GM12875 (cell line): ENCODE measurements at regions not wholly inside any gene's neighbourhood (a gene's known extent, or its start where the extent isn't known, plus 50 kb on each side); places are given as distances from the start of the nearest gene placed in this dataset.

ENCODE experiments used
- H3K4me3 ChIP-seq: one replicate; pipeline ENCODE4 v1.5.1; 2011; ENCODE audit warnings: low read depth, low read length, control low read depth
- CTCF ChIP-seq: IDR thresholded peaks from 2 replicates; pipeline ENCODE4 v1.5.1; 2011; ENCODE audit warnings: low read depth, mild to moderate bottlenecking, control low read depth, inconsistent platforms, low read length, moderate library complexity, borderline replicate concordance; ENCODE audit not compliant: insufficient read depth

GRCh38 chr6:56334937-56335336 lies 87.6 kb upstream of the COL21A1 start:
- H3K4me3 ChIP-seq = no peak overlapping the region
- TF ChIP-seq CTCF = no peak

GRCh38 chr6:56329271-56330050 lies 82.1 kb upstream of the COL21A1 start:
- no peak overlapping the region for H3K4me3 ChIP-seq
- TF ChIP-seq CTCF = no peak

GRCh38 chr6:56328728-56329090 lies 81.3 kb upstream of the COL21A1 start:
- TF ChIP-seq CTCF = no peak
- no peak overlapping the region for H3K4me3 ChIP-seq

- no peak overlapping the region for H3K4me3 ChIP-seq
- no peak for TF ChIP-seq CTCF
Observed at GRCh38 chr6:56327946-56328727, 80.8 kb upstream of the COL21A1 start.

DNA sequence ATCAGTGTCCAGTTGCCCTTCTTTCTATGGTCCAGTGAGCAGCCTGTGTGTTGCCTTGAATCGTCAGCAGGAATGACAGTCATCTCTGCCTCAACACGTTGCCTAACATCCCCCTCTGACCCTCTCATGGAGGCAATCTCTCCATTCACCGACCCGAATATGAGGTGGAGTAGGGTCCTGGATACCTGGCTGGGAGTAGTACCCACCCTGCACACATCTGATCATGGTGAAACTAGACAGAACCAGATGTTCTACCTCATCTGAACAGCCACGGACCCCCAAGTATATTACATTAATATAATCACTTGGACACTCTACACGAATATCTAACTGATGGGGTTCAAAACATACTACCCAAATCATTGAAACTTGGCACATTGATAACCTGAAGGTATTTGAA lies 77.0 kb upstream of the COL21A1 start:
- no peak overlapping the region for H3K4me3 ChIP-seq
- no peak for TF ChIP-seq CTCF

- no peak overlapping the region for H3K4me3 ChIP-seq
- TF ChIP-seq CTCF = no peak
Observed at GRCh38 chr6:56318851-56319250, 71.5 kb upstream of the COL21A1 start.

DNA sequence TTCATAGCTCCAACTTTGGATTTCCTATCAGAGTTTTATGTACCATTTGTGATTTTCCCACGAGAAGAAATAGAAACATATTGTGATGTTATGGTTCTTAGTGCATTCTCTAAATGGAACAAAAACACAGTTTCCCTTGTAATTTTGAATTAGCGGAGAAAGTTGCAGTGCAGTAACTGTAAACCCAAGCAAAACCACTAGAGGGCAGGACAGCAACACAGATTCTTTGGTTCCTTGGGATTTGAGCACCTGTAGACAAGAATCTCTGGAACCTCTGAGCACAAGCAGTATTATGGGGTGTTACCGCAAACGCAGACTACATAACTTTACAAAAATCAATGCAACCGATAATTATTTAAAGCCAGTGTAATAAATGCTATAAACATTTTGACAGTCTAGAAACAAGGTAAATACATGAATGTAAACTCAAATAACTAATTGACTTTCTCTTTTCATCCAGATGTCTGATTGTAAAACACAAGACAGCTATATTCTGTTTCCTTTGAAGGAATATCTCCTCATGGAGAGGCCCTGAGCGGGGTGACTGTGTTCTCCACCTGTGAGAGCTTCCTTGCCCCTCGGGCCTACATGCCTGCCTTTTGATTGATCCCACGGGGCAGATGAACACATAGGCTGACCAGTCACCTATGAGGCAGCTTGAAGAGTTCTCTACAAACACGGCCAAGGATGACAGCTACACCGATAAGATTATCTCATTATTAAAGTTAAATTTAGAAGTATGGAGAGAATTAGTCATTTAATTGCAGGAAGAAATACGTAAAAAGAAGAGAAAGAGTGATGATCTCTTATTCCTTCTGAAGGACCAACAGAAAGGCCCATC lies 67.5 kb upstream of the COL21A1 start:
- peak; percentile 73 for TF ChIP-seq CTCF
- H3K4me3 ChIP-seq = no peak overlapping the region
